ENCODE measurements at regions not wholly inside any gene's neighbourhood (a gene's known extent, or its start where the extent isn't known, plus 50 kb on each side); places are given as distances from the start of the nearest gene placed in this dataset.

DNA sequence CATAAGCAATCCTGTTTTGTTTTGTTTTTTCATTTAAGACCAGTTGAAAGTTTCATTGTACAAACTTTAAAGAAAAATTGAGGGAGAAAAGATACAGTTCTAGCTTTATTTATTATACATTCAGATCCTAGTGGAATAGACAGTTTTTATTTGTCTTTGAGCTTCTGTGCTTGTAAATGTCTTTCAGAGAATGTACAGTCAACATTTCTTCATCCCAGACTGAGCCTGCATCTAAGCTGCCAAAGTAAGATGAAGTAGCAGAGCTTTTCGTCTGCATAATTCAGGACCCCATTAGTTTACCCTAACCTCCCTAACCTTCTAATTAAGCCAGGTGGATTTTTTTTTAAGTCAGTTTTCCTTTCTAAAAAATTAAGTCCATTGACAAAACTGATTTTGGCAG lies 516.7 kb upstream of the HTR2A start (continued):
- TF ChIP-seq, protein P1, sequence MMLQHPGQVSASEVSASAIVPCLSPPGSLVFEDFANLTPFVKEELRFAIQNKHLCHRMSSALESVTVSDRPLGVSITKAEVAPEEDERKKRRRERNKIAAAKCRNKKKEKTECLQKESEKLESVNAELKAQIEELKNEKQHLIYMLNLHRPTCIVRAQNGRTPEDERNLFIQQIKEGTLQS (IDR thresholded peaks at IDR 0.05), result no peak
- TF ChIP-seq SP1 (IDR thresholded peaks at IDR 0.05) (no peak), RXRA (IDR thresholded peaks at IDR 0.05) (no peak), YY1 (IDR thresholded peaks at IDR 0.05) (no peak), NR2F2 (IDR thresholded peaks at IDR 0.05) (no peak)

GRCh38 chr13:47413112-47413511 lies 516.3 kb upstream of the HTR2A start:
- Histone ChIP-seq H3K27ac (ENCODE audit: low read depth in 1 of 2, low read length in 2 of 2) (no peak overlapping the region), H3K36me3 (ENCODE audit: control insufficient read depth in 4 of 4, insufficient read depth in 3 of 4, low read depth in 1 of 4, low read length in 3 of 4) (no peaks in the 10 kb centered on the region), H3K9me3 (ENCODE audit: control insufficient read depth in 4 of 4, low read length in 3 of 4) (no peaks in the 10 kb centered on the region), H3K27me3 (ENCODE audit: control insufficient read depth in 4 of 4, insufficient read depth in 4 of 4, low read length in 3 of 4) (no peaks in the 10 kb centered on the region), H3K4me1 (ENCODE audit: control insufficient read depth in 4 of 4, insufficient read depth in 4 of 4, low read length in 3 of 4) (no peaks in the 10 kb centered on the region), H3K4me3 (ENCODE audit: low read depth in 1 of 3, low read length in 3 of 3) (no peak overlapping the region), H3K9ac (ENCODE audit: low read depth in 1 of 2, low read length in 2 of 2) (no peak overlapping the region)
- TF ChIP-seq RAD21 (IDR thresholded peaks at IDR 0.05) (no peak), EGR1 (IDR thresholded peaks at IDR 0.05; ENCODE audit: low read depth in 2 of 2) (no peak), HNF4A (conservative IDR thresholded peaks at IDR 0.05) (no peak), FOXA2 (IDR thresholded peaks at IDR 0.05) (no peak), SP1 (IDR thresholded peaks at IDR 0.05) (no peak), REST (IDR thresholded peaks at IDR 0.05) (no peak), GABPA (IDR thresholded peaks at IDR 0.05 in 1 of 2, conservative IDR thresholded peaks at IDR 0.05 in 1 of 2) (no peak), RXRA (IDR thresholded peaks at IDR 0.05) (no peak)
- 92% methylated on average over 3 of the region's 3 CpGs for WGBS
- DNase-seq (ENCODE audit: low spot score), result no peak

DNA sequence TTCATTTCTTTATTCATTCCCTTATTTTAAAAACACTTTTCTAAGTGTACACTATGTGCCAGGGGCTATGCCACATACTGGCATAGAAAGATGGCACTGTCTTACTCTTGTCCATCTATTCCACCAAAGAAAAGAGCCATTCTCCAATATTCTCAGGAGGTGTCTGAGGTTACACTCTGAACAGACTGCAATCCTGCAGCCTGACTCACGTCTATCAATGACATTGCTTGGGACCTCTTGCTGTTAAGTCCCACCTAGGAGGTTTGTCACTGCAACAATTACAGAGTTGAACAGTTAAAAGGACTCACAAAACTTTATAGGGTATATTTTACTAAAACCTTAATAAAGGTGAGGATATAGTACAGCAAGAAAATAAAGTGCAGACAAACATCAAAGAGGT lies 512.9 kb upstream of the HTR2A start:
- Histone ChIP-seq H3K9ac (ENCODE audit: low read depth in 1 of 2, low read length in 2 of 2) (no peak overlapping the region), H3K27me3 (ENCODE audit: control insufficient read depth in 4 of 4, insufficient read depth in 4 of 4, low read length in 3 of 4) (no peaks in the 10 kb centered on the region), H3K27ac (ENCODE audit: low read depth in 1 of 2, low read length in 2 of 2) (no peak overlapping the region), H3K36me3 (ENCODE audit: control insufficient read depth in 4 of 4, insufficient read depth in 3 of 4, low read depth in 1 of 4, low read length in 3 of 4) (no peaks in the 10 kb centered on the region), H3K9me3 (ENCODE audit: control insufficient read depth in 4 of 4, low read length in 3 of 4) (no peaks in the 10 kb centered on the region), H3K4me3 (ENCODE audit: low read depth in 1 of 3, low read length in 3 of 3) (no peak overlapping the region), H3K4me1 (ENCODE audit: control insufficient read depth in 4 of 4, insufficient read depth in 4 of 4, low read length in 3 of 4) (no peaks in the 10 kb centered on the region)
- 69% methylated on average over 1 of the region's 1 CpG for WGBS
- TF ChIP-seq NR2F2 (IDR thresholded peaks at IDR 0.05), result no peak
- no peak for TF ChIP-seq EGR1 (IDR thresholded peaks at IDR 0.05; ENCODE audit: low read depth in 2 of 2)
- DNase-seq (ENCODE audit: low spot score), result no peak

DNA sequence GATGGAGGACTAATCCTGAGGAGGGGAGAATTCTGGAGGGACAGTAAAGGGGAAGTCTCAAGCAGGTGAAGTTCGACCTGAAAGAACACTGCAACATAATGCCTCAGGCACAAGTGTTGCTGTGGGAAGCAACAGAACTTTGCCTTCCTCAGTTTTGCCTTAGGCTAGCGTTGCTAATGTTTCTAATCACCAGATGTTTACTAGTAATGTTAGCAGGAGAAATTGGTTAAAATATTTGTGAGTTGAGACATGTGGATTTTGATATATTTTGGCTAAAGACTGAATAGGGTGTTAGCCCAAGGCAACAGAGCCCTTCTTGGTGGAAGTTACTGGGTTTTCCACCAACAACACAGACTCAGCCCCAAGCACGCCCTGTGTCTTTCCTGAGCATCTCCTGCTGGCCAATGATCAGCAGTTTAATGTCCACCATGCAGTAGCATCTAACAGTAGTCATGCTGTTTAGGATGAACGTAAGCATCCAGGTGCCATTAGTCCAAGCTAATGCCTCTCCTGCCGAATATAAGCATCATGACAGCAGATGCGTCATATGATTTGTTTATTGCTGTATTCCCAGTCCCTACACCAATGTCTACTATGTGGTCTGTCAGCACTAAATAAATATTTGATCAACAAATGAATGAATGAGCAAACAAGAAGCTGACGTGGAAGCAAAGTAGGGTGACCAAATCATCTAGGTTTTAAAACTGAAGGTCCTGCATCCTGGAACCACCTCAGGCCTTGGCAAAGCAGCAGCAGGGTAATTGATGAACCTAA lies 511.9 kb upstream of the HTR2A start:
- H3K4me3 ChIP-seq (ENCODE audit: low read depth in 1 of 3, low read length in 3 of 3), result no peak overlapping the region
- no peak overlapping the region for H3K27ac ChIP-seq (ENCODE audit: low read depth in 1 of 2, low read length in 2 of 2)
- no peak for DNase-seq (ENCODE audit: low spot score)
- WGBS, result 77% methylated on average over 7 of the region's 7 CpGs
- H3K4me1 ChIP-seq (ENCODE audit: control insufficient read depth in 4 of 4, insufficient read depth in 4 of 4, low read length in 3 of 4), result no peaks in the 10 kb centered on the region
- H3K9ac ChIP-seq (ENCODE audit: low read depth in 1 of 2, low read length in 2 of 2), result no peak overlapping the region
- no peaks in the 10 kb centered on the region for H3K9me3 ChIP-seq (ENCODE audit: control insufficient read depth in 4 of 4, low read length in 3 of 4)
- H3K36me3 ChIP-seq (ENCODE audit: control insufficient read depth in 4 of 4, insufficient read depth in 3 of 4, low read depth in 1 of 4, low read length in 3 of 4), result no peaks in the 10 kb centered on the region
- no peaks in the 10 kb centered on the region for H3K27me3 ChIP-seq (ENCODE audit: control insufficient read depth in 4 of 4, insufficient read depth in 4 of 4, low read length in 3 of 4)
- TF ChIP-seq GABPA (IDR thresholded peaks at IDR 0.05 in 1 of 2, conservative IDR thresholded peaks at IDR 0.05 in 1 of 2), result no peak
- TF ChIP-seq REST (IDR thresholded peaks at IDR 0.05), result no peak
- TF ChIP-seq SP1 (IDR thresholded peaks at IDR 0.05), result no peak
- no peak for TF ChIP-seq YY1 (IDR thresholded peaks at IDR 0.05)
- no peak for TF ChIP-seq RAD21 (IDR thresholded peaks at IDR 0.05)
- no peak for TF ChIP-seq NR2F2 (IDR thresholded peaks at IDR 0.05)
- no peak for TF ChIP-seq RXRA (IDR thresholded peaks at IDR 0.05)
- no peak for TF ChIP-seq JUND (IDR thresholded peaks at IDR 0.05)
- no peak for TF ChIP-seq FOXA2 (IDR thresholded peaks at IDR 0.05)
- no peak for TF ChIP-seq CTCF (IDR thresholded peaks at IDR 0.05; ENCODE audit: low read depth, low read length, missing input control)
- no peak for TF ChIP-seq EGR1 (IDR thresholded peaks at IDR 0.05; ENCODE audit: low read depth in 2 of 2)
- TF ChIP-seq TAF1 (conservative IDR thresholded peaks at IDR 0.05), result no peak
- TF ChIP-seq, protein P1 (IDR thresholded peaks at IDR 0.05), result no peak
- no peak for TF ChIP-seq HNF4A (conservative IDR thresholded peaks at IDR 0.05)
